HUES64 (cell line): ENCODE measurements at regions not wholly inside any gene's neighbourhood (a gene's known extent, or its start where the extent isn't known, plus 50 kb on each side); places are given as distances from the start of the nearest gene placed in this dataset.
A peak's percentile ranks its signal among the peaks of the same experiment; 100 is the strongest.
"Not testable (repeated sequence)": the region's sequence is repeated elsewhere in the genome, so short reads cannot be mapped to it uniquely, and the experiment has no call there.

Source experiments
- H3K27ac ChIP-seq: 2 replicates; pipeline ENCODE4 v1.7.0; 2013; ENCODE audit warnings: low read depth, low read length, inconsistent platforms
- H3K27me3 ChIP-seq: 2 replicates; pipeline ENCODE4 v1.6.1; 2013; ENCODE audit warnings: mild to moderate bottlenecking, low read length; ENCODE audit not compliant: insufficient read depth
- H3K36me3 ChIP-seq: 2 replicates; pipeline ENCODE4 v1.6.1; 2013; ENCODE audit warnings: mild to moderate bottlenecking, low read length; ENCODE audit not compliant: insufficient read depth
- H3K4me1 ChIP-seq: 2 replicates; pipeline ENCODE4 v1.6.1; 2013; ENCODE audit warnings: mild to moderate bottlenecking, low read length, moderate library complexity; ENCODE audit not compliant: insufficient read depth
- H3K4me3 ChIP-seq: 2 replicates; pipeline ENCODE4 v1.5.1; 2013; ENCODE audit warnings: mild to moderate bottlenecking, low read length, moderate library complexity
- H3K9ac ChIP-seq: 2 replicates; pipeline ENCODE4 v1.6.1; 2013; ENCODE audit warnings: mild to moderate bottlenecking, low read depth, low read length
- H3K9me3 ChIP-seq: 2 replicates; pipeline ENCODE4 v1.6.1; 2013; ENCODE audit warnings: low read depth, low read length; ENCODE audit not compliant: insufficient read depth
- WGBS: fragments of 150-250, 120-280 bp; methylation state at CpG from one replicate; pipeline ENCODE4 v1.1.7; 2013; ENCODE audit warnings: missing lambda C conversion rate; 5-methylcytosine and 5-hydroxymethylcytosine counted together

- no peaks in the 10 kb centered on the region for H3K9me3 ChIP-seq
- no peak overlapping the region for H3K9ac ChIP-seq
- H3K36me3 ChIP-seq: no peaks in the 10 kb centered on the region
- 100% methylated on average over 2 of the region's 2 CpGs for WGBS
- no peaks in the 10 kb centered on the region for H3K4me1 ChIP-seq
- H3K27ac ChIP-seq: no peak overlapping the region
- H3K27me3 ChIP-seq: no peaks in the 10 kb centered on the region
- H3K4me3 ChIP-seq: no peak overlapping the region
Observed at GRCh38 chrX:114272096-114272686, 311.7 kb upstream of the HTR2C start.

DNA sequence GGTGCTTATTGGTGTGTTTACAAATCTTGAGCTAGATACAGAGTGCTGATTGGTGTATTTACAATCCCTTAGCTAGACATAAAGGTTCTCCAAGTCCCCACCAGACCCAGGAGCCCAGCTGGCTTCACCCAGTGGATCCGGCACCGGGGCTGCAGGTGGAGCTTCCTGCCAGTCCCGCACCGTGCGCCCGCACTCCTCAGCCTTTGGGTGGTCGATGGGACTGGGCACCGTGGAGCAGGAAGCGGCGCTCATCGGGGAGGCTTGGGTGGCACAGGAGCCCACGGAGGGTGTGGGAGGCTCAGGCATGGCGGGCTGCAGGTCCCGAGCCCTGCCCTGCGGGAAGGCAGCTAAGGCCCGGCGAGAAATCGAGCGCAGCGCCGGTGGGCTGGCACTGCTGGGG is 313.5 kb upstream of the HTR2C start:
- H3K36me3 ChIP-seq, H3K9ac ChIP-seq, H3K9me3 ChIP-seq, H3K27me3 ChIP-seq, H3K4me1 ChIP-seq, H3K27ac ChIP-seq, H3K4me3 ChIP-seq: not testable (repeated sequence)
- WGBS: 97% methylated on average over 21 of the region's 21 CpGs

DNA sequence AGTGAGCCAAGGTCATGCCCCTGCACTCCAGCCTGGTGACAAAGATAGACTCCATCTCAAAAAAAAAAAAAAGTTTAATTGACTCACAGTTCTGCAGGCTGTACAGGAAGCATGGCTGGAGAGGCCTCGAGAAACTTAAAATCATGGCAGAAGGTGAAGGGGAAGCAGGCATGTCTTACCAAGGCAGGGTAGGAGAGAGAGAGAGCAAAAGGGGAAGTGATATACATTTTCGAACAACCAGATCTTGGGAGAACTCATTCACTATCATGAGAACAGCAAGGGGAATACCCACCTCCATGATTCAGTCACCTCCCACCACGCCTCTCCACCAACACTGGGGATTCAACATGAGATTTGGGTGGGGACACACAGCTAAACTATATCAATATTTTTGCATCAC is 315.2 kb upstream of the HTR2C start:
- Histone ChIP-seq H3K27me3 (no peaks in the 10 kb centered on the region), H3K4me3 (no peak overlapping the region), H3K36me3 (no peaks in the 10 kb centered on the region), H3K9ac (no peak overlapping the region), H3K27ac (no peak overlapping the region), H3K9me3 (no peaks in the 10 kb centered on the region), H3K4me1 (no peaks in the 10 kb centered on the region)
- 81% methylated on average over 2 of the region's 3 CpGs for WGBS

- Histone ChIP-seq H3K27me3 (no peaks in the 10 kb centered on the region), H3K9ac (no peak overlapping the region), H3K4me3 (no peak overlapping the region), H3K9me3 (no peaks in the 10 kb centered on the region), H3K36me3 (no peaks in the 10 kb centered on the region), H3K4me1 (no peaks in the 10 kb centered on the region), H3K27ac (no peak overlapping the region)
- WGBS: 85% methylated on average over 5 of the region's 5 CpGs
Observed at GRCh38 chrX:114267142-114267541, 316.7 kb upstream of the HTR2C start.

DNA sequence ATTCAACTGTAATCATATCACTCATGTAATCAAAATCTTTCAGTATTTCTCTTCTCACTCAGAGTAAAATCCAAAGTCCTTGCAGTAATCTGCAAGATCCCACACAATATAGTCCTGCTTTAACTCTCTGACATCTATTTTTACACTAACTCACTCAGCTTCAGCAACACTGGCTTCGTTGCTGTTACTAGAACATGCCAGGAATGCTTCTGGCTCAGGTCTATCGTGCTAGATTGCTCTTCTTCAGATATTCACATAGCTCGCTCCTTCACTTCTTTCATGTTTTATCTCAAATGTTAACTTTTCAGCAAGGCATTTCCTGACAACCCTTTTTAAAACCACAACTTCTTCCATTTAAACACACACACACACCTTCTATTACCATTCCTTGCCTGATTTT is 331.7 kb upstream of the HTR2C start:
- no peak overlapping the region for H3K27ac ChIP-seq
- H3K9me3 ChIP-seq: no peaks in the 10 kb centered on the region
- no peak overlapping the region for H3K9ac ChIP-seq
- no peaks in the 10 kb centered on the region for H3K4me1 ChIP-seq
- H3K27me3 ChIP-seq: no peaks in the 10 kb centered on the region
- H3K4me3 ChIP-seq: no peak overlapping the region
- no peaks in the 10 kb centered on the region for H3K36me3 ChIP-seq
- WGBS: 89% methylated on average over 3 of the region's 3 CpGs

DNA sequence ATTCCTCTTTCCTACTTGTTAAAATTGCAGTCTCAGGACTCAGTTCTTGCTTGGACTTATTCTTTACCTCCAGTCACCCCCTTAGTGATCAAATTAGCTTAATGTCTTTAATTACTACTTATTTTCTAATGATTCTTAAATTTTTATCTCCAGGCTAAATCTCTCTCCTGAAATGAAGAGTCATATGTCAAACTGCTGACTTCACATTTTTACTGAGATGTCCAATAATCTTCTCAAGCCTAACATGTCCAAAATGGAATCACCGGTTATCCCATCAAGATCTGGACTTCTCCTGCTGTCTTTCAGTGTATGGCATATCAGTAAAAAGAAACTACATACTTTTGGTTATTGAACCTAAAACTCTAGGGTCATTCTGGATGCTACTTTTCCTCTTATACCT is 332.3 kb upstream of the HTR2C start:
- Histone ChIP-seq H3K27ac (no peak overlapping the region), H3K9me3 (no peaks in the 10 kb centered on the region), H3K9ac (no peak overlapping the region), H3K4me1 (no peaks in the 10 kb centered on the region), H3K4me3 (no peak overlapping the region), H3K27me3 (no peaks in the 10 kb centered on the region), H3K36me3 (no peaks in the 10 kb centered on the region)
- 88% methylated on average over 1 of the region's 1 CpG for WGBS

GRCh38 chrX:114221445-114221844 is 362.4 kb upstream of the HTR2C start:
- H3K4me1 ChIP-seq: no peaks in the 10 kb centered on the region
- no CpG with 5 or more reads among the region's 2 CpGs for WGBS
- no peak overlapping the region for H3K4me3 ChIP-seq
- no peaks in the 10 kb centered on the region for H3K27me3 ChIP-seq
- H3K36me3 ChIP-seq: no peaks in the 10 kb centered on the region
- H3K27ac ChIP-seq: no peak overlapping the region
- no peaks in the 10 kb centered on the region for H3K9me3 ChIP-seq
- H3K9ac ChIP-seq: no peak overlapping the region

- Histone ChIP-seq H3K27me3 (no peaks in the 10 kb centered on the region), H3K4me1 (no peaks in the 10 kb centered on the region), H3K9ac (no peak overlapping the region), H3K9me3 (no peaks in the 10 kb centered on the region), H3K4me3 (no peak overlapping the region), H3K27ac (no peak overlapping the region), H3K36me3 (no peaks in the 10 kb centered on the region)
- 90% methylated on average over 2 of the region's 3 CpGs for WGBS
Observed at GRCh38 chrX:114210879-114211278, 373.0 kb upstream of the HTR2C start.

- 85% methylated on average over 4 of the region's 4 CpGs for WGBS
- Histone ChIP-seq H3K27ac (no peak overlapping the region), H3K4me3 (no peak overlapping the region), H3K9me3 (no peaks in the 10 kb centered on the region), H3K4me1 (no peaks in the 10 kb centered on the region), H3K27me3 (no peaks in the 10 kb centered on the region), H3K36me3 (no peaks in the 10 kb centered on the region), H3K9ac (no peak overlapping the region)
Observed at GRCh38 chrX:114201622-114202021, 382.3 kb upstream of the HTR2C start.

DNA sequence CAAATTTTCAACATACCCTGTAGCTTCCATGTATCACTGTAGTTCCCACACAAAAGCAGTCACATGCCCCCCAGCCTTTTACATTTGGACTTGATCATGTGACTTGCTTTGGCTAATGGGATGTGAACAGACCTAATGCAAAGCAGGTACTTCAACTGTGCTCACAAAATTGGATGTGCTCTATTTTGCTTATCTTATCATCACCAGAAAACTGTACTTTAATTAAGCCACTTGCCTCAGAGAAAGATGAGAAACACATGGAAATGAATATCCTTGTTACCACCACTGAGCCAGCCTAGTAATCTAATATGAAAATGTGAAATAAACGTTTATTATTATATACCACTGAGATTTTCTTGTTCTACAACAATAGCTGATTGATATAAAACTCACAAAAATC is 402.7 kb upstream of the HTR2C start:
- H3K27ac ChIP-seq: no peak overlapping the region
- no peaks in the 10 kb centered on the region for H3K36me3 ChIP-seq
- no peak overlapping the region for H3K4me3 ChIP-seq
- no peaks in the 10 kb centered on the region for H3K9me3 ChIP-seq
- no CpG with 5 or more reads among the region's 1 CpG for WGBS
- H3K9ac ChIP-seq: no peak overlapping the region
- H3K4me1 ChIP-seq: peaks cover 17% of the 10 kb centered on the region
- H3K27me3 ChIP-seq: no peaks in the 10 kb centered on the region

DNA sequence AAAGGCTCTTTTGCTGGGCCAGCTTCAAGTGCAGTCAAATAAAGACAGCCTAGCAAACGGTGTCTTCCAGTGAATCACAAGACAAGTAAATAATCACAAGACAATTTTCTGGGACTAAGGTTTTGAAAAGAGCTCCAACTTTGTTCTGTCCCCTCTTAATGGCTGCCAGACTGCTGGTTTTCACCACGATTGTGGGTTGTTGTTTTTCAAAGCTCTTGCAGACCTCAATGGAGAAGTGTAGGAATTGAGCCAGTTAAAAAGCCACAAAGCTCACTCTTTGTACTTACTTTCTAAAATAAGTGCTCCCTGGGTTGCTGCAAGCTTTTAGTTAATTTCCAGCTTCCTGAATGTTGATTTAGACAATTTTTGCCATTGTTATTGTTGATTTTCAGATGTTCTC is 405.8 kb upstream of the HTR2C start:
- H3K27me3 ChIP-seq: no peaks in the 10 kb centered on the region

DNA sequence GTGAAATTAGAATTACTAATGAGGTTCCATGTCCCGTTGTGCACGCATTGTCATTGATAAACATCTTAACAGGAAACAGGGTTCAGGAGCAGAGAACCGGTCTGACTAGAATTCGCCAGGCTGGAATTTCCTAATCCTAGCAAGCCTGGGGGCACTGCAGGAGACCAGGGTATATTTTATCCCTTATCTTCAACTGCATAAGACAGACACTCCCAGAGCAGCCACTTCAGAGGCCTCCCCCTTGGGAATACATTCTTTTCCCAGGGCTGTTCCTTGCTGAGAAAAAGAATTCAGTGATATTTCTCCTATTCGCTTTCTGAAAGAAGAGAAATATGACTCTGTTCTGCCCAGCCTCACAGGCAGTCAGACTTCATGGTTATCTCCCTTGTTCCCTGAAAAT is 416.6 kb upstream of the HTR2C start:
- H3K9ac ChIP-seq, H3K4me1 ChIP-seq, H3K27me3 ChIP-seq, H3K4me3 ChIP-seq, H3K36me3 ChIP-seq, H3K9me3 ChIP-seq, H3K27ac ChIP-seq: not testable (repeated sequence)
- 68% methylated on average over 5 of the region's 5 CpGs for WGBS

More for the DNA sequence above, 405.8 kb upstream of the HTR2C start:
- no peak overlapping the region for H3K4me3 ChIP-seq
- no peaks in the 10 kb centered on the region for H3K36me3 ChIP-seq
- peak overlapping the region; percentile 78 for H3K27ac ChIP-seq
- peaks cover 17% of the 10 kb centered on the region for H3K4me1 ChIP-seq
- peak overlapping the region; percentile 47; the same call in 1 of the 2 replicates for H3K9ac ChIP-seq
- H3K9me3 ChIP-seq: no peaks in the 10 kb centered on the region
- 25% methylated on average over 2 of the region's 2 CpGs for WGBS
